ENCODE measurements at regions not wholly inside any gene's neighbourhood (a gene's known extent, or its start where the extent isn't known, plus 50 kb on each side); places are given as distances from the start of the nearest gene placed in this dataset.

GRCh38 chr18:55138401-55138800 lies 179.1 kb upstream of the CCDC68 start:
- TF ChIP-seq CTCF (IDR thresholded peaks at IDR 0.05): no peak
- DNase-seq (ENCODE audit: low spot score): no peak
- ATAC-seq (ENCODE audit: low FRiP score): no peak

GRCh38 chr18:55137602-55138001 lies 178.3 kb upstream of the CCDC68 start:
- TF ChIP-seq CTCF (IDR thresholded peaks at IDR 0.05): no peak
- ATAC-seq (ENCODE audit: low FRiP score) (no peak), DNase-seq (ENCODE audit: low spot score) (no peak)

GRCh38 chr18:55136864-55137263 lies 177.6 kb upstream of the CCDC68 start:
- ATAC-seq (ENCODE audit: low FRiP score): no peak
- no peak for TF ChIP-seq CTCF (IDR thresholded peaks at IDR 0.05)
- no peak for DNase-seq (ENCODE audit: low spot score)

DNA sequence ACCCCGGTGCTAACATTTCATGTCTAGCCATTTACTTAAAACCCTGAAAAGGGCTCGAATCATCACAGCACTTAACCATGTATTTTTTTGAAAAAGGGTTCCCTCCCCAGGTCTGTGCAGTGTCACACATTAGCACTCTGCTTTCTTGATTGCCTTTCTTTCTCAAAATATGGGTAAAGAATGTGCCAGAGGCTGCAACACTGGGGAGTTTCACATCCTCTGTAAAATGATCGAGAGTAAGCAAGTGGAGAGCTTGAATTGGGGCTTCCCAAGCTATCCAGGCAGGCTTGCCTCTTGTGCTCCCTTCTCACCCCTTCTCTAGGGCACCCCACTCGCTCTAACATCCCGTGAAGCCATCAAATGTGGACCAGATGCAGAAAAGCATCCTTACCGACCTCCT lies 177.0 kb upstream of the CCDC68 start:
- no peak for ATAC-seq (ENCODE audit: low FRiP score)
- DNase-seq (ENCODE audit: low spot score): no peak
- TF ChIP-seq CTCF (IDR thresholded peaks at IDR 0.05): no peak

DNA sequence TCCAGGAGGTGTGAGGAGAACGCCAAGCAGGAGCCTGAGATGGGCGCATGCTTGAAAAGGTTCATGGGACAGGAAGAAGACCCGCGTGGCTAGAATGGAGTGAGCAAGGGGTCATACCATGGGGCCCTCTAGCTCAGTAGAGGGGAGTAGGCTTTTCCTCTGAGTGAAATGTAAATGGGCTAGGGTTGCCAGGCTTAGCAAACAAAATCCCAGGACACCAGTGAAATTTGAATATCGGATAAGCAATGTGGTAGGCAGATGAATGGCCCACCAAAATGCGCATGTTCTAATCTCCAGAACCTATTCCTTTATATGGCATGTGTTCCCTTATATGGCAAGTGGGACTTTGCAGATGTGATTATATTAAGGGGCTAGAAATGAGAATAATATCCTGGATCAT lies 174.1 kb upstream of the CCDC68 start:
- ATAC-seq (ENCODE audit: low FRiP score): no peak
- DNase-seq (ENCODE audit: low spot score): no peak
- TF ChIP-seq CTCF (IDR thresholded peaks at IDR 0.05): no peak

GRCh38 chr18:55128437-55128836 lies 169.2 kb upstream of the CCDC68 start:
- ATAC-seq (ENCODE audit: low FRiP score): no peak
- DNase-seq (ENCODE audit: low spot score): no peak
- no peak for TF ChIP-seq CTCF (IDR thresholded peaks at IDR 0.05)

GRCh38 chr18:55124078-55124763 lies 165.0 kb upstream of the CCDC68 start:
- no peak for DNase-seq (ENCODE audit: low spot score)
- TF ChIP-seq CTCF (IDR thresholded peaks at IDR 0.05): no peak
- ATAC-seq (ENCODE audit: low FRiP score): no peak
